ENCODE measurements at regions not wholly inside any gene's neighbourhood (a gene's known extent, or its start where the extent isn't known, plus 50 kb on each side); places are given as distances from the start of the nearest gene placed in this dataset.
"Not testable (repeated sequence)": the region's sequence is repeated elsewhere in the genome, so short reads cannot be mapped to it uniquely, and the experiment has no call there.

DNA sequence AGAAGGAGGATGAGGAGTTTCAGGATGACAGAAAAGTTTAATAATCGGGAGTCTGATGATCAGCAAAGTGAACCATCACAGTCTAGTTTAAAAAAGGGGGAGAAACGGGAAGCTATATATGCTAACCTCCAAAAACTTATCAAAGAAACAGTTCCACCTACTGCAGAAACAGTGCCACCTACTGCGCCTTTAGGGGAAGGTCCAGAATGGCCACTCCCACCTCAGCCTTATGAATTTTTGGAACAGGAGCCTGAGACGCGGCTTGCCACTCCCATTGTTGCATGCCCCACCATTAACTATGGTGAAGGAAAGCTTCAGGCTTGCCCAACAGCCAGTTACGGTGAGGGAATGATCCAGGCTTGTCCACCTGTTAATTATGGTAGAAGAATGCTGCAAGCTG lies 929.0 kb downstream of the SLITRK6 start:
- DNase-seq (ENCODE audit: low spot score), result no peak

DNA sequence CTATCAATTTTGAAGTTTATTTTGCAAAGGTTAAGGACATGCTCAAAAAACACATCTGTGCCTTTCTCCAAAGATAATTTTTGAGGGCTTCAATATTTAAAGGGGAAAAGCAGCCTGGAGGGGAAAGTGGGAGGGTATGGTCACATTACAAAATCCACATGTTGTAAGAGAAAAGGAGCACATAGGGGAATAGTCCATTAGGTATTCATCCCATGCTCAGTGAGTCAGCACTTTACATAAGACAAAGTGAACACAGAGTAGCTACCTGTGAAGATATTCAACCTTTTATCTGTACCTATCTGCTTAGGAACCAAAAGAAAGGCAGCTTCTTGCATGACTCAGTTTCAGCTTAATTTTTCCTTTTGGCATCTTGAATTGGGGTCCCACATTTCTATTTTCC lies 932.0 kb downstream of the SLITRK6 start:
- no peak for DNase-seq (ENCODE audit: low spot score)

DNA sequence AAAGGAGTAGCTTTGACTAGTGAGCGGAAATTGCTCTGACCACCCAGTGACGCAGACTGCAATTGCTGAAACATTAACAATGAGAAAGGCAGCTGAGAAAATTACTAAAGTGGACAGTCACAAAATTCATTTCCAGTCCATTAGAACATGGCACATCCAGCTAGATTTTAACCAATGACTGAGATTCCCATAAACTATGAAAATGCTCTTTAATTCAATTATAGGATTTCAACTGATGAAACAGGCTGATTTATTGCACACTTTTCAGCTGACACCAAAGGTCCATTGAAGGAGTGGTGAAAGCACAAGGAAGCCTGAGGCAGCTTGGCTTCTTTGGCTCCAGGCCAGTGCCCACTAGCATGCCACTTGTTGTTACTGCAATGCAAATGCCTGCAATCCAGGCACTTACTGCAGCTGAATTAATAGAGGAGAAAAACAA lies 933.4 kb downstream of the SLITRK6 start:
- DNase-seq (ENCODE audit: low spot score), result peak; percentile 7

GRCh38 chr13:84864341-84864740 lies 934.9 kb downstream of the SLITRK6 start:
- no peak for DNase-seq (ENCODE audit: low spot score)

GRCh38 chr13:84847107-84847506 lies 952.1 kb downstream of the SLITRK6 start:
- no peak for DNase-seq (ENCODE audit: low spot score)

DNA sequence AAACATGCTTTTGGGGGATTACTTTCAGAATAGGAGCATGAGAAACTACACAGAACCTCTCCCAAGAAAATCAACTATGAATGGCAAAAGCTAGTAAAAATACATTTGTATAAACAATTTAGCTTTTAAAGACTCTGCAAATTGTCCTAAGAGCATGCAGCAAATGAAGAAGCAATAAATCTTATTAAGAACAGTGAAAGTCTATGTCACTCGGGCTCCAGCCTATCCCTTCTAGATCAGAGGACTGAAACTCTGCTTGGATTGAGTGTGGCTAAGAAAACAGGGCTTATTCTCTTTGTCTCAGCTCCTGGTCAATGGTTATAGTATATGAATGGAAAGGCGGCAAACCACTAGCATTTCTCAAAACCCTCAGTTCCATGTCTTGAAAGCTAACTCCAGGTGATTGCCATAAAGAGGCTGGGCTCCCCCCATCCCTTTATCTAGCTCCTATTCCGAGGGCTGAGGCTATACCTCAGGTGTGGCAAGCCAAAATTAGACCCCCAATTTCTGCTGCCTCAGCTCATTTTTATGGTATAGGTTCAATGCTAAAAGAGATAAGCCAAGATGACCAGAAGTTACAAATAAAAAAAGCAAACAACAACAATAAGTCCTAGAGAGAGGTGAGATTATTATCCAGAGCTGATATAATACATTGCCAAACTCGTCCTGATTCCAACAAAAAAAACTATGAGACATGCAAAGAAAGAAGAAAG lies 953.2 kb downstream of the SLITRK6 start:
- DNase-seq (ENCODE audit: low spot score), result no peak

DNA sequence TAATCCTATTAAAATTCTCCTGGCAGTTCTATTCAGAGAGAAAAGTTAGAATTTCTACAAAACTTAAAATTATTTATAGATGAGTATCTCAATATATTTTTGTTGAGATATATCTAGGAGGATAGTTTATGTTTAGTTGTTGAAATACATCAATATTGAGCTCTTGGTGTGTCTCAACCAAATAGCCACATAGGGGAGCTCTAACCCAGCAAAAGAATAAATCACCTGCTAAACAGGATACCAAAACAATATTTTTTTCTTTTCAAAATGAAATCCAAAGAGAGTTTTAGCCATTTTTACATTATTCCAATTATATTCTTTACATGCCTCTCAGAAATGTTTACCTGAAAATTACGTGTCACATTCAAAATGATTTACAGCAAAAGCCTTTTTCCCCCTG lies 954.7 kb downstream of the SLITRK6 start:
- no peak for DNase-seq (ENCODE audit: low spot score)

DNA sequence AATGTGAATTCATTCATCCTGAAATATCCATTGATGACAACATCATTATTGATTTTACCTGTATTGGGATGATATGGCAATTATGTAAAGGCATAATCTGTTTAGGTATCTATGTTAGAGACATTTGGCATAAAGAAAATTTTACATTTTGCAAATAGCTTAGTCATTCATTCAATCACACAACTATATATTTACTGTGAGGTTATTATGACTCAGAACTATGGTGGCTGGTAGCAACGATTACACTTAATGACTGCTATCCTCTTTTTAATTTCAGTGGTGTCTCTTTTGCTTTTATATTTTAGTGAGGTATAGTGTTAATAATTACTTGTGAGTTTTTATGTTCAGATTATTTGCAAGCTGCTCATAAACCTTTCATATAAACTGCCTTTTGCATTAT lies 955.9 kb downstream of the SLITRK6 start:
- DNase-seq (ENCODE audit: low spot score), result no peak

DNA sequence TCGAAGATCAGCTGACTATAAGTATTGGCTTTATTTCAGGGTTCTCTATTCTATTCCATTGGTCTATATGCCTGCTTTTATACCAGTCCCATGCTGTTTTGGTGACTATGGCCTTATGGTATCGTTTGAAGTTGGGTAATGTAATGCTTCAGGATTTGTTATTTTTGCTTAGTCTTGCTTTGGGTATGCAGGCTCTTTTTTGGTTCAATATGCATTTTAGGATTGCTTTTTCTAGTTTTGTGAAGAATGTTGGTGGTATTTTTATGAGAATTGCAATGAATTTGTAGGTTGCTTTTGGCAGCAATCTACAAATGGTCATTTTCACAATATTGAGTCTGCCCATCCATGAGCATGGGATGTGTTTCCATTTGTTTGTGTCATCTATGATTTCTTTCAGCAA lies 951.9 kb upstream of the SLITRK1 start:
- DNase-seq (ENCODE audit: low spot score), result no peak

DNA sequence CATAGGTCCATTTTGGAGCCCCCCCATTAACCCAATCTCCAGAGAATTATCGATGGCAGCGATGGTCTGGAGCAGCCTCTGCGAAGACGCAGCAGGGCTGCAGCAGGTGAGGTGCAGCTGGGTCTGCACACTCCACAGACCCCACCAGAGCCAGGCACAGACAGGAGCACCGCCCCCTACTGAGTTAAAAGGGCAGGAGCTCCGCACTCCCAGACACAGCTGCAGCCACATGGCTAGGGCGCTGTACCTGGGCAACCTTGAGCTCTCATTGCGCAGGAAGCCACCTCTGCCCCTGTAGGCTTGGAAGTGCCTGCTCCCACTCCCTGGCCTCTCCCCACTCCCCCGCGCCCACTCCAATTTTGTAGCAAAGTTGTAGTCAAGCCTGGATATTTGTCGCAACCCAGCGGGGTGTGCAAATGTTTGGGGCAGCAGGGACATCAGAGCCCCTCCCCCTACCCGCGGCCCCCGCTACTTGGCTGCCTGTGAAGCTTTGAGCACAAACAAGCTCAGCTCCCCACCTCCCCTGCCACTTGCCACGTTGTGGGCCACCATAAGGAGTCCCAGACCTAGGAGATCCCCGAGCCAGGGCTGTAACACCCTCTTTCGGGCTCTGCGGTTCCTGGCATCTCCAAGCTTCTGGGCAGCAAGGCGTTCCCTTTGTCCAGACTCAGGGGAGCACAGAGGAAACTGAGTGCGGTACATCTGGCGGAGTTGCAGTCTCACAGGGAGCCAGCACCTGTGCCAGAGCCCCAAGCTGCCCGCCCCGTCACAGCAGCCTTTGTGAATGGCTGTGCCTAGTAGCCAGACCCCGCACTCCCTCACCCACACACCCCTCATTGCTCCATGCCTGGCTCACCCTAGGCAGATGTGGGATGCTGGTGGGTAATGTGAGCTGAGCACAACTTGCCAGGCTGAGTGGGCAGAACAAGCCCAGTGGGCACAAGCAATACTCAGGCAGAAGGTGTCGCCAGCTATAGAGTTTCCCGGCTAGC lies 949.7 kb upstream of the SLITRK1 start:
- DNase-seq (ENCODE audit: low spot score), result no peak

DNA sequence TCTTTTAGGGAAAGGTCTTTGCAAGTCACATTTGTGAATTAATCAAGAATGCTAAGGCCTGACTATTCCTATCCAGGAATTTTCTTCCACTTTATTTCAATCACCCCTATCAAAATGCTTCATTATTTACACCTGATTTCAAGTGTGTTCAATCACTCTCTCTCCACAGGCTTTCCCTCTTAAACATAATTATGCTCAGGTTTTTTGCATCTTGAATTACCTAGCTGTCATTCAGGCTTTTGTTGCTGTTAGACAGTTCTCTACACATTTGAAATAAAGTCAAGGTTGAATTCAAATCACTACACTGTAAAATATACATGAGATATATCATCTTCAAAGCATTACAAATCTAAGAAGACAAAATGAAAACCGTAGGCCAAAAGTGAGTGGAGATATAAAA lies 941.3 kb upstream of the SLITRK1 start:
- DNase-seq (ENCODE audit: low spot score), result no peak

GRCh38 chr13:84821261-84821660 lies 939.0 kb upstream of the SLITRK1 start:
- DNase-seq (ENCODE audit: low spot score), result no peak

- no peak for DNase-seq (ENCODE audit: low spot score)
Measured at GRCh38 chr13:84816567-84817105, 934.4 kb upstream of the SLITRK1 start.

DNA sequence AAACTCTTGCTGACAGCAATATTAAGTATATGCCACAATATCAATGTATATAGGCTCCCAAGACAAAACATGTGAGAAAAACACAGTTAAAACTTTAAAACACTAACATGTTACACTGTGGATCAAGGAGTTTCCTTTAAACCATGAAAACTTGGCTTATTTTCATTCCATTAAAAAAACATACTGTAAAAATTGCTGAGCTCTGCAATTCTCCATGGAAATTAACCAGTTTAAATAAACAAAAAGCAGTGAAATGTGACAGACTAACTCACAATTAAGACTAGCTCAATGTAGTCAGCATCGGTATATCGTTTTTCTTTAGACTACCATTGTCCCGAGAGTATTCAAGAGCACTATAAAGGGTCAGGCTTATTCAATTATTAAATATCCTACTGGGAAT lies 930.5 kb upstream of the SLITRK1 start:
- DNase-seq (ENCODE audit: low spot score), result no peak

GRCh38 chr13:84812078-84812477 lies 929.8 kb upstream of the SLITRK1 start:
- no peak for DNase-seq (ENCODE audit: low spot score)

DNA sequence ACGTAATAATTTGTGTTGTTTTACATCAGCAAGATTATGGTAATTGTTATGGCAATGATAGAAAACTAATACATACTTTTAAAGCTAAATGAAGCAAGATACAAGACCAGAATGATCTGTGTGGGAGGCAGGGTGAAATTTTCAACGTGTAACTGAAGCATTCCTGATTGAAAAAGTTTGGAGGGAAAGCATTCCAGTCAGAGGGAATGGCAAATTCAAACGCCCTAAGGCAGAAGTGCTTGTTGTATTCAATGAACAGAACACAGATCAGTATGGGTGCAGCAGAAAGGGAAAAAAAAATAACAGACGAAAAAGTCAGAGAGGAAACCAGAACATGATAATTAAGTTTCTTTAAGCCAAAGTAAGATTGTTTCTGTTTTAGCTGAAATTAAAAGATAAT lies 928.5 kb upstream of the SLITRK1 start:
- DNase-seq (ENCODE audit: low spot score), result no peak

GRCh38 chr13:84802073-84802472 lies 919.8 kb upstream of the SLITRK1 start:
- DNase-seq (ENCODE audit: low spot score), result no peak

DNA sequence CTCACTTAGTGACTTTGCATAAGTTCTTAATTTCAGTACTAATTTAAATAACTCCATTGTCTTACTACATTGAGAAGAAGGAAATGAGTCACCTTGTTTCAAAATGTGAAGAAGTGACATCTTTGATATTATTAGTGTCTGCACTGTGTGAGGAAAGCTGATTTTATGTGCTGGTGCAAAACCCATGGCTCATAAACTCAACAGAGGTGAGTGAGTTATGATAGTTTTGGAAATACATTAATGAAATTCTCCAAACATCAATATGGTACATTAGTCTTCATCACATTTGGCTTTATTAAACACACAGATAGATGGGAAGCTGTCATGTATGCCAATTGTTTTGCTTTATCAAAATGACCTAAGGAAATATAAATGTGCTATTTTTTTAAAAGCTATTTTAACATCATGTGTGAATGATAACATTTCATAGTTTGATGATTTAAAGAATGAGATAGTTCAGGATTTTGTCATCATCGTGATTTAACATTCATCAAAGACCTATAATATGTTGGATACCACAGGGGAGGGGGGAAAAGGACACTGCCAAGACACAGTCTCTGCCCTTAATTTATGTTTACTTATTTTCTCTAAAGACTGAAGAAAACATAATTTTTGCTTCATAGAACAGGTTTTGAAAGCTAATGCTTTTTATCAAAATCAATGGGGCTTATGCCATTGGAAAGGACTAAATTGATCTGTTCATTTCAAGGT lies 902.3 kb upstream of the SLITRK1 start:
- no peak for DNase-seq (ENCODE audit: low spot score)

DNA sequence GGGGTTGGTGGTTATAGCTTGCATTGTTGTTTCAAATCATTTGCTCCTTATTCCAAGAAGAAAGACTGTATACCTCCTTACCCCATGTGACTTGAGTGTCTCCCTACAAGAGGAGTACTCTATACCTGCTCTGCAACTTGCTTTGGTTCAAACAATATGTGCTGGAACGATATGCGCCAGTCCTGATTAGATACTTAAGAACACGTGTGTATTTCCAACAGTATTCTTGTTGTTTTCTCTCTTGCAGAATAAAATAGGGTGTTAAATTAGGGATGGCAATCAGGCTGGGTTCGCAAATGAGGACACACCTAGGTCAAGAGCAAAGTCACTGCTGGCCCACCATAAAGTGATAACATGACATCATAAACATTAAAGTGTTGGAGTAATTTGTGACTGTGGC lies 895.0 kb upstream of the SLITRK1 start:
- no peak for DNase-seq (ENCODE audit: low spot score)

- DNase-seq (ENCODE audit: low spot score), result no peak
Measured at GRCh38 chr13:84776593-84776992, 894.3 kb upstream of the SLITRK1 start.

DNA sequence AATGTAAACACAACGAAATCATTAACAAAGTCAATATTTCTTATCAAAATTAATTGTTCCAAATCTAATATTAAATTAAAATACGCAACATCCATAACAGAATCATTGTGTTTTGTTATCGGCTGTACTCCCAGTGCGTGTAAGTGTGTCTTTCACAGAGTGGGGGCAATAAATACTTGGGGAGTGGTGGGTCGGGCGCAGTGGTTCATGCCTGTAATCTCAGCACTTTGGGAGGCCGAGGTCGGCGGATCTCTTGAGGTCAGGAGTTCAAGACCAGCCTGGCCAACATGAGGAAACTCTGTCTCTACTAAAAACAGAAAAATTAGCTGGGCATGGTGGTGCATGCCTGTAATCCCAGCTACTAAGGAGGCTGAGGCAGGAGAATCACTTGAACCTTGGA lies 893.6 kb upstream of the SLITRK1 start:
- not testable (repeated sequence) for DNase-seq (ENCODE audit: low spot score)

GRCh38 chr13:84774111-84774510 lies 891.8 kb upstream of the SLITRK1 start:
- DNase-seq (ENCODE audit: low spot score), result no peak
